Gastrocnemius medialis (tissue), 4 donors: ENCODE measurements at regions not wholly inside any gene's neighbourhood (a gene's known extent, or its start where the extent isn't known, plus 50 kb on each side); places are given as distances from the start of the nearest gene placed in this dataset.

ENCODE experiments used
- ATAC-seq, 2 donors: fragments of 150-250 bp; one replicate each; pipeline ENCODE4 v1.9.1; 2016
- DNase-seq, 2 donors: peaks; one replicate each; pipeline ENCODE4 v3.0.0-alpha.2; 2019
- H3K27ac ChIP-seq, 4 donors: fragments of 200-600 bp; sonication (generic); 1 replicate in 1 of 4; 2 replicates in 3 of 4; pipeline ENCODE4 v1.5.1; 2016 to 2018; ENCODE audit warnings: mild to moderate bottlenecking in 2 of 4, moderate library complexity in 1 of 4
- H3K27me3 ChIP-seq, 3 donors: fragments of 200-600 bp; sonication (generic) in 2 of 3; 1 replicate in 1 of 3; 2 replicates in 2 of 3; pipeline versions ENCODE4 v1.5.1 to v1.6.0; 2016 to 2019; ENCODE audit warnings: mild to moderate bottlenecking in 1 of 3, moderate library complexity in 1 of 3
- H3K36me3 ChIP-seq, 2 donors: fragments of 200-600 bp; sonication (generic) in 1 of 2; one replicate each; pipeline ENCODE4 v1.5.1; 2017 to 2018
- H3K4me1 ChIP-seq, 2 donors: fragments of 200-600 bp; sonication (generic) in 1 of 2; one replicate each; pipeline ENCODE4 v1.5.1; 2016 to 2017; ENCODE audit warnings: mild to moderate bottlenecking in 2 of 2
- H3K4me3 ChIP-seq, 4 donors: fragments of 200-600 bp; sonication (generic) in 3 of 4; 1 replicate in 1 of 4; 2 replicates in 3 of 4; pipeline ENCODE4 v1.5.1; 2016 to 2019; ENCODE audit warnings: mild to moderate bottlenecking in 2 of 4
- H3K9me3 ChIP-seq, 3 donors: fragments of 200-600 bp; sonication (generic) in 2 of 3; 1 replicate in 1 of 3; 2 replicates in 2 of 3; pipeline ENCODE4 v1.5.1; 2016 to 2019
- POLR2A ChIP-seq, 2 donors: fragments of 450-650 bp; IDR thresholded peaks; one replicate each; pipeline ENCODE4 v1.6.1; 2017; ENCODE audit warnings: antibody characterized with exemption in 2 of 2, mild to moderate bottlenecking in 2 of 2, moderate library complexity in 2 of 2
- in situ Hi-C, 4 donors: fragments of 200-750 bp; cut with MboI; loops; one replicate each; pipeline versions ENCODE4 v1.15.0 to v1.8.0; 2017; ENCODE audit warnings: low sequenced_read_pairs in 4 of 4
- intact Hi-C: fragments of 100-400 bp; cut with DNase I; formaldehyde crosslinking; loops from one replicate; pipeline ENCODE4 v1.15.1; 2023; ENCODE audit warnings: low total_unique reads
- TF ChIP-seq, protein P1 (sequence below), 5 experiments: fragments of 450-650 bp in 3 of 5; fragments of 200-600 bp in 2 of 5; sonication (generic) in 2 of 5; IDR thresholded peaks in 4 of 5; conservative IDR thresholded peaks in 1 of 5; 1 replicate in 4 of 5; 2 replicates in 1 of 5; pipeline ENCODE4 v1.5.1; 2016 to 2019; ENCODE audit warnings: antibody characterized with exemption in 5 of 5, mild to moderate bottlenecking in 3 of 5, moderate library complexity in 3 of 5

DNA sequence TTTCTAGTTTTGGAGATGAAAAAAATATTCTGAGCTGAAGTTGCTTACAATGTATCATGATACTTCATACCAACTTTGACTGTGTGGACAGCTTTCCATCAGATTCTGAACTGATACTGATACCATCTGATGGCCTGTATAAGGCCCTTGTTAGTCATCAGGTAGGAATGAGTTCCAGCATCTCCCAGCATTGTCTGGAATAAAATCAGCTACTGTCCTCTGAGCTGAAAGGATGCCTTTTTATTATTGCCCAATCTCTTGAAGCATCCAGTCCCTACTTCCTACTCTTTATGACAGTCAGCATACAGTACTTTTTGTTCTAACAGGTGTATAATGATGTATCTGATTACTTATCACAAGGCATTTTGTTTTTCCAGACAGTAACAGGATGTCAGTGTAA lies 70.6 kb upstream of the EYA4 start:
- ATAC-seq (peak; percentile 94 to 96), DNase-seq (peak in 1 of 2 donors; percentile 32)
- in situ Hi-C loops = loop anchor here in 2 of 4 donors (10.0 to 25.0 kb wide), 2 partner anchors 206 to 208 kb away; no protein-coding TSS in a partner anchor

DNA sequence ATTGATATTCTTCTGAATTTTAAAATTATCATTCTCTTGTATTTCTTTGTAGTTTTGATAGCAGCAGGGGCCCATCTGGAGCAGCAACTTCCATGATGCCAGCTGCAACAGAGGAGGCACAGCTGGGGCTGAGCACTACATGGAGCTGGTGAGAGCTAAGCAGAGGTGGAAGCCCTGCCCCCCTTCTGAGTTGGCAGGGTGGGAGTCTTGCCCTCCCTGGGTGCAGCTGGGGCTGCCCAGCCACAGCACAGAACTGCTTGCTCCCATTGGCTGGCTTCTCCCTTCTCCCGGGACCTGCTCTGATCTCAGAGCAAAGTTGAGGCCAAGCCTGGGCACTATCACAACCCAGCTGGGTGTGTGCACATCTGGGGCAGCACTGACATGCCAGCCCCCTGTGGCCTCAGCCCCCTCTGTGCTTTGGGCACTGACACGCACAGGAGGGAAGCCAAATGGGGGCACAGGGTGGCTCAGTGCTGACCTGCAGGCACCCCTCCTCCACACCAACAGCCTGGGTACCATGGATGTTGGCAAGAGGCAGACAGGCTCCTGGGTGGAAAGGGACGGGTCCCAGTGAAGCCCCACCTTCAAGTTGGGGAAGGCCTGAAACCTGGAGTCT lies 69.1 kb upstream of the EYA4 start:
- Histone ChIP-seq H3K9me3 (no peaks in the 10 kb centered on the region), H3K4me1 (peaks cover 5 to 7% of the 10 kb centered on the region in 2 donors), H3K4me3 (no peak overlapping the region), H3K27me3 (no peaks in the 10 kb centered on the region), H3K36me3 (no peaks in the 10 kb centered on the region), H3K27ac (no peak overlapping the region)
- ATAC-seq (no peak), DNase-seq (no peak)
- intact Hi-C loops = loop anchor here (5.0 kb wide), 2 partner anchors 40 to 210 kb away; no protein-coding TSS in a partner anchor
- TF ChIP-seq, protein P1, sequence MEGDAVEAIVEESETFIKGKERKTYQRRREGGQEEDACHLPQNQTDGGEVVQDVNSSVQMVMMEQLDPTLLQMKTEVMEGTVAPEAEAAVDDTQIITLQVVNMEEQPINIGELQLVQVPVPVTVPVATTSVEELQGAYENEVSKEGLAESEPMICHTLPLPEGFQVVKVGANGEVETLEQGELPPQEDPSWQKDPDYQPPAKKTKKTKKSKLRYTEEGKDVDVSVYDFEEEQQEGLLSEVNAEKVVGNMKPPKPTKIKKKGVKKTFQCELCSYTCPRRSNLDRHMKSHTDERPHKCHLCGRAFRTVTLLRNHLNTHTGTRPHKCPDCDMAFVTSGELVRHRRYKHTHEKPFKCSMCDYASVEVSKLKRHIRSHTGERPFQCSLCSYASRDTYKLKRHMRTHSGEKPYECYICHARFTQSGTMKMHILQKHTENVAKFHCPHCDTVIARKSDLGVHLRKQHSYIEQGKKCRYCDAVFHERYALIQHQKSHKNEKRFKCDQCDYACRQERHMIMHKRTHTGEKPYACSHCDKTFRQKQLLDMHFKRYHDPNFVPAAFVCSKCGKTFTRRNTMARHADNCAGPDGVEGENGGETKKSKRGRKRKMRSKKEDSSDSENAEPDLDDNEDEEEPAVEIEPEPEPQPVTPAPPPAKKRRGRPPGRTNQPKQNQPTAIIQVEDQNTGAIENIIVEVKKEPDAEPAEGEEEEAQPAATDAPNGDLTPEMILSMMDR (IDR thresholded peaks at IDR 0.05 in 4 of 5, conservative IDR thresholded peaks at IDR 0.05 in 1 of 5) = no peak
- no peak for TF ChIP-seq POLR2A (IDR thresholded peaks at IDR 0.05)
- in situ Hi-C loops = loop anchor here in 2 of 4 donors (10.0 to 25.0 kb wide), 2 partner anchors 207 to 210 kb away; no protein-coding TSS in a partner anchor

More for the DNA sequence above, 70.6 kb upstream of the EYA4 start:
- Histone ChIP-seq H3K27me3 (no peaks in the 10 kb centered on the region), H3K4me3 (no peak overlapping the region), H3K4me1 (peaks cover 5 to 7% of the 10 kb centered on the region in 2 donors), H3K9me3 (no peaks in the 10 kb centered on the region), H3K36me3 (no peaks in the 10 kb centered on the region), H3K27ac (peak overlapping the region in 2 of 4 donors; percentile 51 to 77)
- intact Hi-C loops = loop anchor here (5.0 kb wide), 2 partner anchors 38 to 208 kb away; no protein-coding TSS in a partner anchor
- TF ChIP-seq POLR2A (IDR thresholded peaks at IDR 0.05) = no peak
- TF ChIP-seq, protein P1 (IDR thresholded peaks at IDR 0.05 in 4 of 5, conservative IDR thresholded peaks at IDR 0.05 in 1 of 5) = no peak

DNA sequence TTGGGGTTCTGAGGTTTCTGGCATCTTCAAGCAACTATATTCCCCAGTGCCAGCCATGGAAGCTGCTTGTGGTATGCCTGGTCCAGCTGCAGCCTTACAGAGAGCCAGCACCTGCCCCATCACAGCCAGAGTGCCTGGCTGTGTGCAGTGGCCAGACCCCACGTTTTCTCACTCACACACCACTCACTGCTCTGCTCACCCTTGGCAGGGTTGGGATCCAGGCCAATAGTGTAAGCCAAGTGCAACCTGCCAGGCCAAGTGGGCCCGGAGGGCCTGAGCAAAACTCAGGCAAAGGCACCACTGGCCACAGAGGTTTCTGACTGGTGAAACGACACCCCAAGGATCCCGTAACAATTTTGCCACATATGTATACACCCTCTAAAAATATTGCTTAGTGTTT lies 67.9 kb upstream of the EYA4 start:
- no peak for DNase-seq
- intact Hi-C loops = loop anchor here (5.0 kb wide), 2 partner anchors 41 to 211 kb away; no protein-coding TSS in a partner anchor

DNA sequence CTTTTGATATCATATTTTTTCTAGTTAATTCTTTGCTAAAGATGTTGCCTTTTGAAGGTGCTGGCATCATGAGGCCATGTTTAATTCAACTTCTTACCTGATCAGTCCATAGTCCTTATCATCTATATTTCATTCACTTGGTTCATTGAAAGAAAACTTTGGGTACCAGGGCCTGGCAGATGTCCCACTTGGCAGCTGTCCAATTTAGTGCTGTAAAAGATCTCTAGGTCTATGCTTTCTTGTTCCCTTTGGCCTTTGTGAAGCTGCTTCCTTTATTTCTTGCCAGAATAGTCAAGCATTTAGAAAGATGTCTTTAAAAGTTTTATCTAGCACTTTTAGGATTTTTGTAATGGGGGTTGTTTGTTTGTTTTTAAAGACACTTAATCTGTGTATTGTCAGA lies 61.7 kb upstream of the EYA4 start:
- Histone ChIP-seq H3K4me1 (no peaks in the 10 kb centered on the region), H3K27ac (no peak overlapping the region), H3K9me3 (no peaks in the 10 kb centered on the region), H3K36me3 (no peaks in the 10 kb centered on the region), H3K4me3 (no peak overlapping the region), H3K27me3 (no peaks in the 10 kb centered on the region)
- DNase-seq (no peak), ATAC-seq (no peak)
- in situ Hi-C loops (loop anchor here in 1 of 4 donors (10.0 kb wide), 1 partner anchor 215 kb away; no protein-coding TSS in a partner anchor), intact Hi-C loops (no loop called here)
- TF ChIP-seq, protein P1 (IDR thresholded peaks at IDR 0.05 in 4 of 5, conservative IDR thresholded peaks at IDR 0.05 in 1 of 5) = no peak
- TF ChIP-seq POLR2A (IDR thresholded peaks at IDR 0.05) = no peak

More for the DNA sequence above, 67.9 kb upstream of the EYA4 start:
- no peaks in the 10 kb centered on the region for H3K9me3 ChIP-seq
- H3K4me1 ChIP-seq = peaks cover 5 to 7% of the 10 kb centered on the region in 2 donors
- no peaks in the 10 kb centered on the region for H3K27me3 ChIP-seq
- no peak overlapping the region for H3K4me3 ChIP-seq
- in situ Hi-C loops = loop anchor here in 2 of 4 donors (10.0 to 25.0 kb wide), 2 partner anchors 208 to 211 kb away; no protein-coding TSS in a partner anchor
- no peak overlapping the region for H3K27ac ChIP-seq
- ATAC-seq = no peak
- H3K36me3 ChIP-seq = no peaks in the 10 kb centered on the region
- TF ChIP-seq, protein P1 (IDR thresholded peaks at IDR 0.05 in 4 of 5, conservative IDR thresholded peaks at IDR 0.05 in 1 of 5) = no peak
- no peak for TF ChIP-seq POLR2A (IDR thresholded peaks at IDR 0.05)
